ENCODE measurements at regions not wholly inside any gene's neighbourhood (a gene's known extent, or its start where the extent isn't known, plus 50 kb on each side); places are given as distances from the start of the nearest gene placed in this dataset.

DNA sequence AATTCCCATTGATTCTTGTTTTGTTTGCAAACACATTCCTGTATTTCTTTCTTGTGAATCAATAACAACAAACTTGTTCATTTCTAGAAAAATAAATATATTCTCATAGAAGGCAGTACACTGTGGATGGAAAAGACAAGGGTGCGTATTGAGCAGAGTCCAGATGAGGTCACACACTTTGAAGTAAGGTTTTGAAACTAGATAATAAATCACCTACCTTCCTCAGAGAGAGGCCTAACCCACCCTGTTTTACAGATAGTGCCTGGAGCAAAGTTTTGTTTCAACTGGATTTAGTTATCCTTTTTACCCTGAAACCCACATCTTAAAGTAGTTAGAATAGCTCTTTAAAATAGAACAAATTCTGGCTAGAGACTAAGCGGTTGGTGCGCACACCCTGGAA lies 137.1 kb upstream of the PIEZO2 start:
- Histone ChIP-seq H3K4me3 (no peak overlapping the region), H3K4me1 (ENCODE audit: insufficient read depth) (no peaks in the 10 kb centered on the region), H3K36me3 (no peaks in the 10 kb centered on the region), H3K27me3 (no peaks in the 10 kb centered on the region), H3K9me3 (no peaks in the 10 kb centered on the region), H3K27ac (no peak overlapping the region)
- no peak for DNase-seq
- intact Hi-C loops (cut with DNase I), result no loop called here
- WGBS, 3 donors, result 95 to 98% (median 96%) methylated on average over 3 of the region's 3 CpGs
- no peak for TF ChIP-seq EP300 (IDR thresholded peaks at IDR 0.05)
- TF ChIP-seq, protein P1, sequence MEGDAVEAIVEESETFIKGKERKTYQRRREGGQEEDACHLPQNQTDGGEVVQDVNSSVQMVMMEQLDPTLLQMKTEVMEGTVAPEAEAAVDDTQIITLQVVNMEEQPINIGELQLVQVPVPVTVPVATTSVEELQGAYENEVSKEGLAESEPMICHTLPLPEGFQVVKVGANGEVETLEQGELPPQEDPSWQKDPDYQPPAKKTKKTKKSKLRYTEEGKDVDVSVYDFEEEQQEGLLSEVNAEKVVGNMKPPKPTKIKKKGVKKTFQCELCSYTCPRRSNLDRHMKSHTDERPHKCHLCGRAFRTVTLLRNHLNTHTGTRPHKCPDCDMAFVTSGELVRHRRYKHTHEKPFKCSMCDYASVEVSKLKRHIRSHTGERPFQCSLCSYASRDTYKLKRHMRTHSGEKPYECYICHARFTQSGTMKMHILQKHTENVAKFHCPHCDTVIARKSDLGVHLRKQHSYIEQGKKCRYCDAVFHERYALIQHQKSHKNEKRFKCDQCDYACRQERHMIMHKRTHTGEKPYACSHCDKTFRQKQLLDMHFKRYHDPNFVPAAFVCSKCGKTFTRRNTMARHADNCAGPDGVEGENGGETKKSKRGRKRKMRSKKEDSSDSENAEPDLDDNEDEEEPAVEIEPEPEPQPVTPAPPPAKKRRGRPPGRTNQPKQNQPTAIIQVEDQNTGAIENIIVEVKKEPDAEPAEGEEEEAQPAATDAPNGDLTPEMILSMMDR (IDR thresholded peaks at IDR 0.05), result no peak
- no peak for TF ChIP-seq POLR2A (IDR thresholded peaks at IDR 0.05)

GRCh38 chr18:11284811-11285210 lies 135.4 kb upstream of the PIEZO2 start:
- Histone ChIP-seq H3K4me3 (no peak overlapping the region), H3K27me3 (no peaks in the 10 kb centered on the region), H3K27ac (no peak overlapping the region), H3K36me3 (no peaks in the 10 kb centered on the region), H3K4me1 (ENCODE audit: insufficient read depth) (no peaks in the 10 kb centered on the region), H3K9me3 (no peaks in the 10 kb centered on the region)
- WGBS, 3 donors, result 69 to 75% (median 73%) methylated on average over 4 of the region's 4 CpGs
- TF ChIP-seq EP300 (IDR thresholded peaks at IDR 0.05) (no peak), POLR2A (IDR thresholded peaks at IDR 0.05) (no peak)
- TF ChIP-seq, protein P1 (IDR thresholded peaks at IDR 0.05), result no peak
- intact Hi-C loops (cut with DNase I), result no loop called here
- DNase-seq, result no peak

DNA sequence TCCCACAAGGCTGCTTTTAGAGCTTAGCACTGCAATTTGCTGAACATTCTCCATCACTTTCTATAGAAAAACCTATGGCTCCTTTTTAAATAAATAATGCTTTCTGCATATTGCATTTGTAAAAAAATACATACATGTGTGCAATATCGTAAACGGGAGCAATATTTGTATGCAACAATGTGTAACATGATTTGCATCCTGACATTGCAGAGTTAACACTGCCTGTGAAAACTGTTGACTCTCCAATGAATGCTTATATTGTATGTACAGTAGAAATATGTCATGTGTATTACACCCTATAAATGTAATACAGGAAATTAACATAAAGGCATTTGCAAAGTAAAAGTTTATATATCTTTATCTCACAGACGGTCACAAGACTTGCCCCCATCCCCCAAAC lies 135.0 kb upstream of the PIEZO2 start:
- intact Hi-C loops (cut with DNase I), result no loop called here
- TF ChIP-seq EP300 (IDR thresholded peaks at IDR 0.05), result no peak
- TF ChIP-seq, protein P1 (IDR thresholded peaks at IDR 0.05), result no peak
- TF ChIP-seq POLR2A (IDR thresholded peaks at IDR 0.05), result no peak
- WGBS, 3 donors, result 82 to 86% (median 84%) methylated on average over 3 of the region's 3 CpGs

GRCh38 chr18:11283479-11284161 lies 134.3 kb upstream of the PIEZO2 start:
- Histone ChIP-seq H3K4me1 (ENCODE audit: insufficient read depth) (no peaks in the 10 kb centered on the region), H3K4me3 (no peak overlapping the region), H3K9me3 (no peaks in the 10 kb centered on the region), H3K27me3 (no peaks in the 10 kb centered on the region), H3K27ac (no peak overlapping the region), H3K36me3 (no peaks in the 10 kb centered on the region)
- DNase-seq, result no peak
- 68 to 74% (median 71%) methylated on average over 11 of the region's 11 CpGs for WGBS, 3 donors
- intact Hi-C loops (cut with DNase I), result no loop called here
- TF ChIP-seq POLR2A (IDR thresholded peaks at IDR 0.05) (no peak), EP300 (IDR thresholded peaks at IDR 0.05) (no peak)
- TF ChIP-seq, protein P1 (IDR thresholded peaks at IDR 0.05), result no peak

More for the DNA sequence above, 135.0 kb upstream of the PIEZO2 start:
- Histone ChIP-seq H3K4me1 (ENCODE audit: insufficient read depth) (no peaks in the 10 kb centered on the region), H3K27me3 (no peaks in the 10 kb centered on the region), H3K4me3 (no peak overlapping the region), H3K9me3 (no peaks in the 10 kb centered on the region), H3K27ac (no peak overlapping the region), H3K36me3 (no peaks in the 10 kb centered on the region)
- DNase-seq, result no peak

Data from ovary (tissue), 7 donors.